Esophagus squamous epithelium (tissue), 5 donors: ENCODE measurements at regions not wholly inside any gene's neighbourhood (a gene's known extent, or its start where the extent isn't known, plus 50 kb on each side); places are given as distances from the start of the nearest gene placed in this dataset.

Experiments
- DNase-seq: peaks from one replicate; lab custom pipeline; 2025; lab: John Stamatoyannopoulos, UW
- H3K27ac ChIP-seq, 4 donors: fragments of 200-600 bp; sonication (generic); one replicate each; pipeline ENCODE4 v1.5.1; 2016 to 2019; ENCODE audit warnings: mild to moderate bottlenecking in 1 of 4
- H3K27me3 ChIP-seq, 4 donors: fragments of 200-600 bp; sonication (generic); 1 replicate in 3 of 4; 2 replicates in 1 of 4; pipeline versions ENCODE4 v1.5.1 to v1.6.0; 2017 to 2021; ENCODE audit warnings: antibody characterized with exemption in 1 of 4
- H3K36me3 ChIP-seq, 3 donors: fragments of 200-600 bp; sonication (generic); one replicate each; pipeline ENCODE4 v1.5.1; 2016 to 2019
- H3K4me1 ChIP-seq, 3 donors: fragments of 200-600 bp; sonication (generic); one replicate each; pipeline ENCODE4 v1.5.1; 2017 to 2019
- H3K4me3 ChIP-seq, 4 donors: fragments of 200-600 bp; sonication (generic); 1 replicate in 3 of 4; 2 replicates in 1 of 4; pipeline ENCODE4 v1.5.1; 2016 to 2019; ENCODE audit warnings: mild to moderate bottlenecking in 2 of 4, moderate library complexity in 1 of 4
- H3K9me3 ChIP-seq, 3 donors: fragments of 200-600 bp; sonication (generic); one replicate each; pipeline ENCODE4 v1.5.1; 2016 to 2019
- POLR2A ChIP-seq, 4 donors: fragments of 450-650 bp; IDR thresholded peaks; one replicate each; pipeline ENCODE4 v1.6.1; 2017; ENCODE audit warnings: antibody characterized with exemption in 4 of 4, mild to moderate bottlenecking in 4 of 4, moderate library complexity in 3 of 4
- WGBS, 2 donors: methylation state at CpG; one replicate each; pipeline ENCODE4 v1.1.5; 2018; 5-methylcytosine and 5-hydroxymethylcytosine counted together
- intact Hi-C: fragments of 100-400 bp; cut with DNase I; formaldehyde crosslinking; loops from one replicate; pipeline ENCODE4 v1.15.0; 2022
- TF ChIP-seq, protein P1 (sequence below), 6 experiments: fragments of 450-650 bp in 4 of 6; fragments of 200-600 bp in 2 of 6; sonication (generic) in 2 of 6; IDR thresholded peaks; one replicate each; pipeline ENCODE4 v1.5.1; 2016 to 2019; ENCODE audit warnings: antibody characterized with exemption in 6 of 6, mild to moderate bottlenecking in 4 of 6, moderate library complexity in 4 of 6
- donor health status: DM: yes; HTN: yes; CAD: no.

DNA sequence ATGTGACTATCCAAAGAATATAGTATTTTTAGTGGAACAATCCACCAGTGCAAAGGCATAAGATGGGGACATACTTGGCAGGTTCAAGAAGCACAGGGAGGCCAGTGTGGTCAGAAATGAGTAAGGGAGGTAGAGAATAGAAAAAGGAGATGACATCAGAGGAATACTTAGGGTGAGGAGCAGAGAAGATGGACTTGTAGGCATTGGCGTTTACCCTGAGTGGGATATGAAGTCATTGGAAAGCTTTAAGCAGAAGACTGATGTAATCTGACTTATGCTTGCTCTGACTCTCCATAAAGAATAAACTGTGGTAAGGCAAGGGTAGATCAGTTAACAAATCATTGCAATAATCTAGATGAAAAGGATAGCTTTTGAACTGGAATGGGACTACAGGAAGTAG lies 228.7 kb downstream of the GJA1 start:
- Histone ChIP-seq H3K4me1 (peaks cover 0 to 13% (median 5%) of the 10 kb centered on the region in 3 donors), H3K4me3 (no peak overlapping the region), H3K36me3 (no peaks in the 10 kb centered on the region), H3K27ac (no peak overlapping the region), H3K9me3 (no peaks in the 10 kb centered on the region), H3K27me3 (no peaks in the 10 kb centered on the region)
- WGBS, 2 donors = 92 to 100% methylated on average over 1 of the region's 1 CpG
- intact Hi-C loops = no loop called here
- TF ChIP-seq, protein P1, sequence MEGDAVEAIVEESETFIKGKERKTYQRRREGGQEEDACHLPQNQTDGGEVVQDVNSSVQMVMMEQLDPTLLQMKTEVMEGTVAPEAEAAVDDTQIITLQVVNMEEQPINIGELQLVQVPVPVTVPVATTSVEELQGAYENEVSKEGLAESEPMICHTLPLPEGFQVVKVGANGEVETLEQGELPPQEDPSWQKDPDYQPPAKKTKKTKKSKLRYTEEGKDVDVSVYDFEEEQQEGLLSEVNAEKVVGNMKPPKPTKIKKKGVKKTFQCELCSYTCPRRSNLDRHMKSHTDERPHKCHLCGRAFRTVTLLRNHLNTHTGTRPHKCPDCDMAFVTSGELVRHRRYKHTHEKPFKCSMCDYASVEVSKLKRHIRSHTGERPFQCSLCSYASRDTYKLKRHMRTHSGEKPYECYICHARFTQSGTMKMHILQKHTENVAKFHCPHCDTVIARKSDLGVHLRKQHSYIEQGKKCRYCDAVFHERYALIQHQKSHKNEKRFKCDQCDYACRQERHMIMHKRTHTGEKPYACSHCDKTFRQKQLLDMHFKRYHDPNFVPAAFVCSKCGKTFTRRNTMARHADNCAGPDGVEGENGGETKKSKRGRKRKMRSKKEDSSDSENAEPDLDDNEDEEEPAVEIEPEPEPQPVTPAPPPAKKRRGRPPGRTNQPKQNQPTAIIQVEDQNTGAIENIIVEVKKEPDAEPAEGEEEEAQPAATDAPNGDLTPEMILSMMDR (IDR thresholded peaks at IDR 0.05) = no peak
- no peak for TF ChIP-seq POLR2A (IDR thresholded peaks at IDR 0.05)
- no peak for DNase-seq

DNA sequence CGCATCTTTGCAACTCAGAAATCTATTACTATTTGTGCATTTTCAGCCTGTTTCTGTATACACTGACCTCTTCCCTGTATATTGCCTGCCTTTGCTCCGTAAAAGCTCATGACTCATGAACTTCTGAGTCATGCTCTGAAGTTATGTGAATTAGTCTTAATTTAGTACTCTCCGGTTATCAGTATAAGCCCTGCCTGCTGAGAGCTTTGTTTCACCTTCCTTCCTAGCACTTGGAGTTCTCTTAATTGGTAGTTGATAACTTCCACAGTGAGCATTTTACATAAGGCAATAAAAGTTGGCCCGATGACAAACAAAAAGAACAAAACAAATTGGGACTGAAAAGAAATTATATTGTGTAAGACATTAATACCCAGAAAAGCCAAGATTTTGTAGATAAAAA lies 231.4 kb downstream of the GJA1 start:
- intact Hi-C loops = no loop called here
- TF ChIP-seq POLR2A (IDR thresholded peaks at IDR 0.05) = no peak
- TF ChIP-seq, protein P1 (IDR thresholded peaks at IDR 0.05) = no peak
- H3K9me3 ChIP-seq = no peaks in the 10 kb centered on the region
- H3K27ac ChIP-seq = peak overlapping the region in 2 of 4 donors; percentile 21 to 32
- H3K4me3 ChIP-seq = no peak overlapping the region
- WGBS, 2 donors = 31 to 38% methylated on average over 4 of the region's 4 CpGs
- peaks cover 0 to 13% (median 5%) of the 10 kb centered on the region in 3 donors for H3K4me1 ChIP-seq
- no peak for DNase-seq
- H3K27me3 ChIP-seq = no peaks in the 10 kb centered on the region
- H3K36me3 ChIP-seq = no peaks in the 10 kb centered on the region

DNA sequence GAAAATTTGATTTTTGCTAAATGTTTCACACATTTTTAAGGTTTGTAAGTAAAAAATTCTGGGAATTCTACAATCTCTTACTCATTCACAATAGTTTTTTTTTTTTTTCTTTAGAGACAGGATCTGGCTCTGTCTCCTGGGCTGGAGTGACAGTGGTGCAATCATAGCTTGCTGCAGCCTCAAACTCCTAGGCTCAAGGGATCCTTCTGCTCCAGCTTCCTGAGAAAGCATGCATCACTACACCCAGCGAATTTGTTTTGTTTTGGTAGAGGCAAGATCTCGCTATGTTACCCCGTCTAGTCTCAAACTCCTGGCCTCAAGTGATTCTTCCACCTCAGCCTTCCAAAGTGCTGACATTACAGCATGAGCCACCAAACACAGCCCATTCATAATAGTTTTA lies 232.8 kb downstream of the GJA1 start:
- H3K4me1 ChIP-seq = peaks cover 0 to 13% (median 5%) of the 10 kb centered on the region in 3 donors
- intact Hi-C loops = no loop called here
- H3K27me3 ChIP-seq = no peaks in the 10 kb centered on the region
- 89 to 91% methylated on average over 3 of the region's 3 CpGs for WGBS, 2 donors
- no peak overlapping the region for H3K4me3 ChIP-seq
- DNase-seq = no peak
- H3K27ac ChIP-seq = no peak overlapping the region
- TF ChIP-seq, protein P1 (IDR thresholded peaks at IDR 0.05) = no peak
- TF ChIP-seq POLR2A (IDR thresholded peaks at IDR 0.05) = no peak
- no peaks in the 10 kb centered on the region for H3K36me3 ChIP-seq
- no peaks in the 10 kb centered on the region for H3K9me3 ChIP-seq

DNA sequence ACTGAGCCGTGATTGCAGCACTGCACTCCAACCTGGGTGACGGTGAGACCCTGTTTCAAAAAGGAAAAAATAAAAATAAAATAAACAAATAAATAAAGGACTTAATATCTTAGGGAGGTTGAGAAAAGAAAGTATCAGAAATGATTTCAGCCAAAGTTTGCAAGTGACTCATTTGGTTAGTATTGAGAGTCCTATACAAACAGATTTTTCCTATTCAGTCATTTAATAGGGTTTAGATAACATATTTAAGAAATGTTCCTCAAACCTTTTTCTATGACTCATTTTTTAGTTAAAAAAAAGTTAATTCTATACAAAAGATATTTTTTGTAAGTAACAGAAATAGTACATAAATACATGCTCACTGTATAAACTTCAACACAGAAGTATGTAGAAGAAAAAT lies 235.1 kb downstream of the GJA1 start:
- H3K27me3 ChIP-seq = no peaks in the 10 kb centered on the region
- TF ChIP-seq, protein P1 (IDR thresholded peaks at IDR 0.05) = no peak
- no peak for TF ChIP-seq POLR2A (IDR thresholded peaks at IDR 0.05)
- intact Hi-C loops = no loop called here
- H3K27ac ChIP-seq = no peak overlapping the region
- no peaks in the 10 kb centered on the region for H3K36me3 ChIP-seq
- peaks cover 0 to 13% (median 5%) of the 10 kb centered on the region in 3 donors for H3K4me1 ChIP-seq
- no peaks in the 10 kb centered on the region for H3K9me3 ChIP-seq
- DNase-seq = no peak
- no peak overlapping the region for H3K4me3 ChIP-seq
- 92 to 97% methylated on average over 2 of the region's 2 CpGs for WGBS, 2 donors

DNA sequence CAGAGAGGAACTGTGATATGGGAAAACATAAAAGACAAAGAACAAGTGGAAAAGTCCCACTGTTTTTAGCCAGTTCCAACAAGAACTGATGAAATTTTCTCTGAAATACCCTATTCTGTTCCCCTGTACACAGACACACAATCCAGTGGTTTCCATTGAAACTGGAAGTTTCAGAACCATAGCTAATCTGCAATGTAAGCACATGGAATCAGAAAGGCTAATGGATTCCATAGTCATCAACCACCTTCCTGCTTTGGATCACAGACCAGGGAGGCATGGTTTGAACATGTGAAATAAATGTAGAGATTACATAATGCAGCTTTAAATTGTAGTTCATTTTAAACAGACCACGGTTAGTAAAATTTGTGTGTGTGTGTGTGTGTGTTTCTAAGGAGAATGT lies 242.1 kb downstream of the GJA1 start:
- WGBS, 2 donors = 71 to 75% methylated on average over 1 of the region's 1 CpG
- Histone ChIP-seq H3K27ac (no peak overlapping the region), H3K4me1 (no peaks in the 10 kb centered on the region), H3K27me3 (no peaks in the 10 kb centered on the region), H3K9me3 (no peaks in the 10 kb centered on the region), H3K36me3 (no peaks in the 10 kb centered on the region), H3K4me3 (no peak overlapping the region)
- no peak for TF ChIP-seq POLR2A (IDR thresholded peaks at IDR 0.05)
- TF ChIP-seq, protein P1 (IDR thresholded peaks at IDR 0.05) = no peak
- DNase-seq = no peak
- intact Hi-C loops = no loop called here
